SK-N-SH (cell line): ENCODE measurements at regions not wholly inside any gene's neighbourhood (a gene's known extent, or its start where the extent isn't known, plus 50 kb on each side); places are given as distances from the start of the nearest gene placed in this dataset.

ENCODE experiments used
- CTCF ChIA-PET: fragments of 300-600, 350-600 bp; formaldehyde crosslinking; extraction: SDS; loops from one replicate; lab custom pipeline; 2021; lab: Yijun Ruan, JAX
- POLR2A ChIA-PET: fragments of 350-600 bp; sonication (Branson Sonifier 250); formaldehyde crosslinking; extraction: SDS; loops from one replicate; lab custom pipeline; 2020; ENCODE audit warnings: antibody characterized with exemption, inconsistent platforms; lab: Yijun Ruan, JAX
- DNase-seq: peaks from one replicate; pipeline ENCODE4 v3.0.0; 2012
- H2AFZ ChIP-seq: fragments of 200-600 bp; sonication (generic); 2 replicates; pipeline ENCODE4 v1.8.1; 2016; ENCODE audit warnings: antibody characterized with exemption, mild to moderate bottlenecking, low read depth
- H3F3A ChIP-seq: fragments of 200-600 bp; sonication (generic); replicated peaks from 2 replicates; pipeline ENCODE3; 2016; ENCODE audit warnings: antibody characterized with exemption, mild to moderate bottlenecking; ENCODE audit not compliant: insufficient read depth
- H3K27ac ChIP-seq, 2 experiments: fragments of 200-500 bp in 1 of 2; fragments of 200-600 bp in 1 of 2; sonication (Bioruptor generic) in 1 of 2; sonication (generic), shearing (Covaris generic) in 1 of 2; 2 replicates each; pipeline versions ENCODE4 v1.5.1 to v1.6.1; 2014 to 2016; ENCODE audit warnings: low read depth in 2 of 2, inconsistent platforms in 1 of 2, low read length in 1 of 2, mild to moderate bottlenecking in 1 of 2, mixed read lengths in 1 of 2
- H3K27me3 ChIP-seq: fragments of 200-600 bp; sonication (generic), shearing (Covaris generic); 2 replicates; pipeline ENCODE4 v1.6.1; 2016; ENCODE audit warnings: mixed run types; ENCODE audit not compliant: insufficient read depth
- H3K36me3 ChIP-seq, 2 experiments: fragments of 200-500 bp in 1 of 2; fragments of 200-600 bp in 1 of 2; sonication (Bioruptor generic) in 1 of 2; sonication (generic) in 1 of 2; replicated peaks in 1 of 2; 2 replicates each; pipeline versions ENCODE3 to v1.5.1; 2014 to 2016; ENCODE audit warnings: low read length in 1 of 2, mild to moderate bottlenecking in 1 of 2; ENCODE audit not compliant: insufficient read depth in 2 of 2, control insufficient read depth in 1 of 2
- H3K4me1 ChIP-seq, 2 experiments: fragments of 200-500 bp in 1 of 2; fragments of 200-600 bp in 1 of 2; sonication (Bioruptor generic) in 1 of 2; sonication (generic), shearing (Covaris generic) in 1 of 2; 2 replicates each; pipeline versions ENCODE4 v1.5.1 to v1.6.1; 2014 to 2016; ENCODE audit warnings: low read depth in 1 of 2, low read length in 1 of 2, mixed run types in 1 of 2; ENCODE audit not compliant: insufficient read depth in 2 of 2, control insufficient read depth in 1 of 2
- H3K4me2 ChIP-seq: fragments of 200-600 bp; sonication (generic), shearing (Covaris generic); 2 replicates; pipeline ENCODE4 v1.6.1; 2017; ENCODE audit warnings: mixed run types
- H3K4me3 ChIP-seq, 2 experiments: fragments of 200-500 bp in 1 of 2; fragments of 200-600 bp in 1 of 2; sonication (Bioruptor generic) in 1 of 2; sonication (generic), shearing (Covaris generic) in 1 of 2; 2 replicates each; pipeline versions ENCODE4 v1.5.1 to v1.8.1; 2014 to 2016; ENCODE audit warnings: low read depth in 2 of 2, inconsistent platforms in 1 of 2, low read length in 1 of 2, mild to moderate bottlenecking in 1 of 2, mixed read lengths in 1 of 2, moderate library complexity in 1 of 2
- H3K79me2 ChIP-seq: fragments of 200-600 bp; sonication (generic); 2 replicates; pipeline ENCODE4 v1.8.1; 2017; ENCODE audit warnings: mild to moderate bottlenecking; ENCODE audit not compliant: insufficient read depth
- H3K9ac ChIP-seq: fragments of 200-600 bp; sonication (generic); 2 replicates; pipeline ENCODE4 v1.6.1; 2017; ENCODE audit warnings: mixed run types
- H3K9me2 ChIP-seq: fragments of 200-600 bp; sonication (generic); 2 replicates; pipeline ENCODE4 v1.6.1; 2017; ENCODE audit warnings: mixed run types
- H3K9me3 ChIP-seq: fragments of 200-600 bp; sonication (generic); 2 replicates; pipeline ENCODE4 v1.6.1; 2017; ENCODE audit warnings: mixed run types, mild to moderate bottlenecking, moderate library complexity
- H4K20me1 ChIP-seq: fragments of 200-600 bp; sonication (generic); 2 replicates; pipeline ENCODE4 v1.6.1; 2017; ENCODE audit warnings: mild to moderate bottlenecking, mixed run types; ENCODE audit not compliant: insufficient read depth
- FOSL2 ChIP-seq: IDR thresholded peaks from 2 replicates; pipeline ENCODE4 v1.4.0; 2012; ENCODE audit warnings: low read depth, mild to moderate bottlenecking, moderate library complexity, borderline replicate concordance
- FOXJ3 ChIP-seq: sonication (generic); formaldehyde crosslinking; IDR thresholded peaks from 2 replicates; pipeline ENCODE4 v1.5.1; 2020; ENCODE audit warnings: mild to moderate bottlenecking, missing genetic modification reagents
- GATA2 ChIP-seq: sonication (generic); formaldehyde crosslinking; IDR thresholded peaks from 2 replicates; pipeline ENCODE4 v1.5.0; 2020; ENCODE audit warnings: mild to moderate bottlenecking, missing genetic modification reagents
- JUND ChIP-seq: IDR thresholded peaks from 2 replicates; pipeline ENCODE4 v1.4.0; 2012
- MAX ChIP-seq: IDR thresholded peaks from 2 replicates; pipeline ENCODE4 v1.4.0; 2012; ENCODE audit warnings: low read depth
- MEF2A ChIP-seq: IDR thresholded peaks from 2 replicates; pipeline ENCODE4 v1.4.0; 2012; ENCODE audit warnings: low read depth, borderline replicate concordance
- NRF1 ChIP-seq: IDR thresholded peaks from 2 replicates; pipeline ENCODE4 v1.6.1; 2012; ENCODE audit warnings: low read depth, mild to moderate bottlenecking, low read length
- PBX3 ChIP-seq: IDR thresholded peaks from 2 replicates; pipeline ENCODE4; 2012
- RCOR1 ChIP-seq: fragments of 150-350 bp; IDR thresholded peaks from 2 replicates; pipeline ENCODE4 v1.6.1; 2017; ENCODE audit warnings: antibody characterized with exemption, low read length
- RXRA ChIP-seq: IDR thresholded peaks from 2 replicates; pipeline ENCODE4 v1.4.0; 2012; ENCODE audit warnings: low read depth, mild to moderate bottlenecking, borderline replicate concordance
- SIN3A ChIP-seq: IDR thresholded peaks from 2 replicates; pipeline ENCODE4 v1.6.1; 2012; ENCODE audit warnings: low read depth, mild to moderate bottlenecking, low read length, moderate library complexity, borderline replicate concordance
- TCF12 ChIP-seq: IDR thresholded peaks from 2 replicates; pipeline ENCODE4 v1.4.0; 2012
- YY1 ChIP-seq: IDR thresholded peaks from 2 replicates; pipeline ENCODE4 v1.4.0; 2012; ENCODE audit warnings: low read depth, mild to moderate bottlenecking
- ZBTB33 ChIP-seq: IDR thresholded peaks from 2 replicates; pipeline ENCODE4 v1.4.0; 2012; ENCODE audit warnings: low read depth, borderline replicate concordance
- WGBS: methylation state at CpG from one replicate; pipeline ENCODE4 v1.1.6; 2017; ENCODE audit warnings: low lambda C conversion rate; 5-methylcytosine and 5-hydroxymethylcytosine counted together

- H3K27ac ChIP-seq, result peak overlapping the region in 1 of 2 experiments; percentile 44; a peak in 2 of 4 replicates
- H3K27me3 ChIP-seq, result peaks cover 15% of the 10 kb centered on the region; the same call in 1 of the 2 replicates
- H3K4me1 ChIP-seq, result peaks cover 0 to 15% of the 10 kb centered on the region in 2 experiments; a peak in 1 of 4 replicates
- no peak overlapping the region for H3K4me3 ChIP-seq
- WGBS, result 4% methylated on average over 8 of the region's 8 CpGs
- no peaks in the 10 kb centered on the region for H3K9me2 ChIP-seq
- H3K36me3 ChIP-seq, result no peaks in the 10 kb centered on the region
- no peak overlapping the region for H3K4me2 ChIP-seq
- no peak overlapping the region for H2AFZ ChIP-seq
- TF ChIP-seq NRF1, result no peak
- peak; percentile 54; the same call in 1 of the 2 replicates for TF ChIP-seq FOSL2
- peak; percentile 41; the same call in 1 of the 2 replicates for TF ChIP-seq JUND
- no peak for TF ChIP-seq FOXJ3 (CRISPR knock-in tag)
- peak; percentile 50; the same call in 1 of the 2 replicates for TF ChIP-seq MAX
- TF ChIP-seq RCOR1, result no peak
- peak; percentile 36; the same call in 1 of the 2 replicates for TF ChIP-seq TCF12
- TF ChIP-seq PBX3, result peak; percentile 56
- TF ChIP-seq RXRA, result no peak
- DNase-seq, result no peak
- H4K20me1 ChIP-seq, result no peaks in the 10 kb centered on the region
- CTCF ChIA-PET, result no interaction called here
- no peaks in the 10 kb centered on the region; the same call in 1 of the 2 replicates for H3K9me3 ChIP-seq
- no peak overlapping the region; the same call in 1 of the 2 replicates for H3K9ac ChIP-seq
- H3F3A ChIP-seq, result peaks cover 12% of the 10 kb centered on the region
- POLR2A ChIA-PET, result no interaction called here
- no peaks in the 10 kb centered on the region for H3K79me2 ChIP-seq
Measured at GRCh38 chr18:22467760-22468553, 50.2 kb upstream of the CTAGE1 start.

- no peak for DNase-seq
- Histone ChIP-seq H3K27me3 (peaks cover 12% of the 10 kb centered on the region; the same call in 1 of the 2 replicates), H3K27ac (0 out of 4 replicates have a peak overlapping the region, but pooled peaks of 1 of the 2 experiments have one; percentile 44), H3K9me3 (no peaks in the 10 kb centered on the region; the same call in 1 of the 2 replicates), H4K20me1 (no peaks in the 10 kb centered on the region), H3K79me2 (no peaks in the 10 kb centered on the region), H3K4me2 (no peak overlapping the region), H3K4me3 (no peak overlapping the region), H3K9ac (no peak overlapping the region), H2AFZ (no peak overlapping the region), H3K9me2 (no peaks in the 10 kb centered on the region), H3K4me1 (peaks cover 0 to 15% of the 10 kb centered on the region in 2 experiments; a peak in 1 of 4 replicates), H3F3A (peaks cover 12% of the 10 kb centered on the region), H3K36me3 (no peaks in the 10 kb centered on the region)
- CTCF ChIA-PET, result no interaction called here
- WGBS, result 18% methylated on average over 6 of the region's 6 CpGs
- POLR2A ChIA-PET, result no interaction called here
- TF ChIP-seq GATA2 (CRISPR knock-in tag) (no peak), MAX (no peak), YY1 (no peak), SIN3A (no peak), MEF2A (no peak), ZBTB33 (no peak), NRF1 (no peak)
Measured at GRCh38 chr18:22468554-22468891, 50.8 kb upstream of the CTAGE1 start.
